ENCODE measurements at regions not wholly inside any gene's neighbourhood (a gene's known extent, or its start where the extent isn't known, plus 50 kb on each side); places are given as distances from the start of the nearest gene placed in this dataset.

- no CpG with 5 or more reads among the region's 1 CpG for WGBS (ENCODE audit: insufficient coverage)
- Histone ChIP-seq H3K36me3 (ENCODE audit: control insufficient read depth, insufficient read depth, low read length) (no peaks in the 10 kb centered on the region), H3K9me3 (ENCODE audit: control insufficient read depth, insufficient read depth, low read length) (no peaks in the 10 kb centered on the region), H3K4me1 (ENCODE audit: control insufficient read depth, insufficient read depth, low read length) (no peaks in the 10 kb centered on the region), H3K27ac (ENCODE audit: low read depth, low read length) (no peak overlapping the region), H3K4me3 (ENCODE audit: low read depth, low read length) (no peak overlapping the region), H3K27me3 (ENCODE audit: control insufficient read depth, insufficient read depth, low read length) (no peaks in the 10 kb centered on the region)
- no peak for DNase-seq (ENCODE audit: low read depth in 4 of 6, low spot score in 6 of 6)
These were observed 214.9 kb upstream of the ARHGAP24 start for GRCh38 chr4:85260064-85260463.

DNA sequence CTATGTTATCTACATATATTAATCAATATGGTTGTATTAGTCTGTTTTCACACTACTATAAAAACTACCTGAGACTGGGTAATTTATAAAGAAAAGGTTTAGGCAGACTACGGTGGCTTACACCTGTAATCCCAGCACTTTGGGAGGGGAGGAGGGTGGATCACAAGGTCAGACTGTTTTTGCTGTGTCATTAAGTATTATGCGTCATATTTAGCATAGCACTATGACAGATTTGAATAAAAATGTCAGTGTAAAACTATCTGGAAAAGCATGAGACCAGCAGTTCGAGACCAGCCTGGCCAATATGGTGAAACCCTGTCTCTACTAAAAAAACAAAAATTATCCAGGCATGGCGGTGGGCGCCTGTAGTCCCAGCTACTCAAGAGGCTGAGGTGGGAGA is 209.7 kb upstream of the ARHGAP24 start:
- Histone ChIP-seq H3K36me3 (ENCODE audit: control insufficient read depth, insufficient read depth, low read length) (no peaks in the 10 kb centered on the region), H3K27me3 (ENCODE audit: control insufficient read depth, insufficient read depth, low read length) (no peaks in the 10 kb centered on the region), H3K27ac (ENCODE audit: low read depth, low read length) (no peak overlapping the region), H3K4me3 (ENCODE audit: low read depth, low read length) (no peak overlapping the region), H3K4me1 (ENCODE audit: control insufficient read depth, insufficient read depth, low read length) (no peaks in the 10 kb centered on the region), H3K9me3 (ENCODE audit: control insufficient read depth, insufficient read depth, low read length) (no peaks in the 10 kb centered on the region)
- DNase-seq (ENCODE audit: low read depth in 4 of 6, low spot score in 6 of 6): no peak
- 100% methylated on average over 2 of the region's 5 CpGs for WGBS (ENCODE audit: insufficient coverage)

DNA sequence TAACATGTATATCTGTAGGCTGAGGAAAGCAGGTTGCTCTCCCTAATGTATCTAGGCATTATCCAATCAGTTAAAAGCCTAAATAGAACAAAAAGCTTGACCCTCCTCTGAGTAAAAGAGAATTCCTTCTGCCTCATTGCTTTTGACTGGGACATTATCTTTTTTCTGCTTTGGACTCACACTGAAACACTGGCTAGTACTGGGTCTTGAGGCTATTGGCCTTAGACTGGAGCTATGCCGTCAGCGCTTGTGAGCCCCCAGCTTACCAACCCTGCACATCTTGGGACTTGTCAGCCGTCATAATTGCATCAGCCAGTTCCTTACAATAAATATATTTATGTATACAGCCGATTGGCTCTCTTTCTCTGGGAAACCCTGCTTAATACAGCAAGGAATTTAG is 206.8 kb upstream of the ARHGAP24 start:
- Histone ChIP-seq H3K36me3 (ENCODE audit: control insufficient read depth, insufficient read depth, low read length) (no peaks in the 10 kb centered on the region), H3K9me3 (ENCODE audit: control insufficient read depth, insufficient read depth, low read length) (peaks cover 2% of the 10 kb centered on the region), H3K27me3 (ENCODE audit: control insufficient read depth, insufficient read depth, low read length) (no peaks in the 10 kb centered on the region), H3K27ac (ENCODE audit: low read depth, low read length) (no peak overlapping the region), H3K4me1 (ENCODE audit: control insufficient read depth, insufficient read depth, low read length) (no peaks in the 10 kb centered on the region), H3K4me3 (ENCODE audit: low read depth, low read length) (no peak overlapping the region)
- peak in 2 of 6 donors; percentile 3 to 6 for DNase-seq (ENCODE audit: low read depth in 4 of 6, low spot score in 6 of 6)
- no CpG with 5 or more reads among the region's 4 CpGs for WGBS (ENCODE audit: insufficient coverage)

GRCh38 chr4:85268961-85269360 is 206.0 kb upstream of the ARHGAP24 start:
- no peaks in the 10 kb centered on the region for H3K27me3 ChIP-seq (ENCODE audit: control insufficient read depth, insufficient read depth, low read length)
- 91% methylated on average over 2 of the region's 3 CpGs for WGBS (ENCODE audit: insufficient coverage)
- no peak overlapping the region for H3K27ac ChIP-seq (ENCODE audit: low read depth, low read length)
- H3K4me3 ChIP-seq (ENCODE audit: low read depth, low read length): no peak overlapping the region
- H3K36me3 ChIP-seq (ENCODE audit: control insufficient read depth, insufficient read depth, low read length): no peaks in the 10 kb centered on the region
- H3K9me3 ChIP-seq (ENCODE audit: control insufficient read depth, insufficient read depth, low read length): peaks cover 9% of the 10 kb centered on the region
- DNase-seq (ENCODE audit: low read depth in 4 of 6, low spot score in 6 of 6): peak in 1 of 6 donors; percentile 3
- no peaks in the 10 kb centered on the region for H3K4me1 ChIP-seq (ENCODE audit: control insufficient read depth, insufficient read depth, low read length)

GRCh38 chr4:85274955-85275354 is 200.0 kb upstream of the ARHGAP24 start:
- H3K9me3 ChIP-seq (ENCODE audit: control insufficient read depth, insufficient read depth, low read length): peaks cover 14% of the 10 kb centered on the region
- H3K4me3 ChIP-seq (ENCODE audit: low read depth, low read length): no peak overlapping the region
- H3K27me3 ChIP-seq (ENCODE audit: control insufficient read depth, insufficient read depth, low read length): no peaks in the 10 kb centered on the region
- H3K4me1 ChIP-seq (ENCODE audit: control insufficient read depth, insufficient read depth, low read length): no peaks in the 10 kb centered on the region
- H3K36me3 ChIP-seq (ENCODE audit: control insufficient read depth, insufficient read depth, low read length): no peaks in the 10 kb centered on the region
- no peak for DNase-seq (ENCODE audit: low read depth in 4 of 6, low spot score in 6 of 6)
- no peak overlapping the region for H3K27ac ChIP-seq (ENCODE audit: low read depth, low read length)
- no CpG with 5 or more reads among the region's 4 CpGs for WGBS (ENCODE audit: insufficient coverage)

- H3K27me3 ChIP-seq (ENCODE audit: control insufficient read depth, insufficient read depth, low read length): no peaks in the 10 kb centered on the region
- no peak overlapping the region for H3K27ac ChIP-seq (ENCODE audit: low read depth, low read length)
- DNase-seq (ENCODE audit: low read depth in 4 of 6, low spot score in 6 of 6): no peak
- H3K4me3 ChIP-seq (ENCODE audit: low read depth, low read length): no peak overlapping the region
- 94% methylated on average over 2 of the region's 2 CpGs for WGBS (ENCODE audit: insufficient coverage)
- H3K9me3 ChIP-seq (ENCODE audit: control insufficient read depth, insufficient read depth, low read length): no peaks in the 10 kb centered on the region
- no peaks in the 10 kb centered on the region for H3K4me1 ChIP-seq (ENCODE audit: control insufficient read depth, insufficient read depth, low read length)
- H3K36me3 ChIP-seq (ENCODE audit: control insufficient read depth, insufficient read depth, low read length): no peaks in the 10 kb centered on the region
These were observed 194.0 kb upstream of the ARHGAP24 start for GRCh38 chr4:85280963-85281362.

DNA sequence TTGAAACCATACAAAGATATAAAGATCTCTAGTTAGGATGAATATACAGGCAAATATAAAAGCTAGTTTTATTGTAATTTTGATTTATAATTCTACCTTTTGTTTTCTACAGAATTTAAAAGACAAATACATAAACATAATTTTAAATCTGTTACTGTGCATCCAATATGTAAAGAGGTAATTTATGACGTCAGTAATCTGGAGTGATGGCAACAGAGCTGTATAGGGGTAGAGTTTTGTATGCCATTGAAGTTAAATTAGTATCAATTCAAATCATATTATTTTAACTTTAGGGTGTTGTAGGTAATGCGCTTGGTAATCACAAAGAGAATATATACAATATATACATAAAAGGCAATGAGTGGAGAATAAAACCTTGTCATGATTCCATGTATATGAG is 183.7 kb upstream of the ARHGAP24 start:
- Histone ChIP-seq H3K9me3 (ENCODE audit: control insufficient read depth, insufficient read depth, low read length) (peaks cover 2% of the 10 kb centered on the region), H3K27me3 (ENCODE audit: control insufficient read depth, insufficient read depth, low read length) (no peaks in the 10 kb centered on the region), H3K4me3 (ENCODE audit: low read depth, low read length) (no peak overlapping the region), H3K4me1 (ENCODE audit: control insufficient read depth, insufficient read depth, low read length) (no peaks in the 10 kb centered on the region), H3K36me3 (ENCODE audit: control insufficient read depth, insufficient read depth, low read length) (no peaks in the 10 kb centered on the region), H3K27ac (ENCODE audit: low read depth, low read length) (no peak overlapping the region)
- no CpG with 5 or more reads among the region's 2 CpGs for WGBS (ENCODE audit: insufficient coverage)
- no peak for DNase-seq (ENCODE audit: low read depth in 4 of 6, low spot score in 6 of 6)

- Histone ChIP-seq H3K4me1 (ENCODE audit: control insufficient read depth, insufficient read depth, low read length) (no peaks in the 10 kb centered on the region), H3K36me3 (ENCODE audit: control insufficient read depth, insufficient read depth, low read length) (no peaks in the 10 kb centered on the region), H3K27ac (ENCODE audit: low read depth, low read length) (no peak overlapping the region), H3K9me3 (ENCODE audit: control insufficient read depth, insufficient read depth, low read length) (no peaks in the 10 kb centered on the region), H3K27me3 (ENCODE audit: control insufficient read depth, insufficient read depth, low read length) (no peaks in the 10 kb centered on the region), H3K4me3 (ENCODE audit: low read depth, low read length) (no peak overlapping the region)
- no CpG with 5 or more reads among the region's 2 CpGs for WGBS (ENCODE audit: insufficient coverage)
- DNase-seq (ENCODE audit: low read depth in 4 of 6, low spot score in 6 of 6): no peak
These were observed 176.9 kb upstream of the ARHGAP24 start for GRCh38 chr4:85298037-85298436.

- Histone ChIP-seq H3K4me1 (ENCODE audit: control insufficient read depth, insufficient read depth, low read length) (no peaks in the 10 kb centered on the region), H3K27me3 (ENCODE audit: control insufficient read depth, insufficient read depth, low read length) (no peaks in the 10 kb centered on the region), H3K36me3 (ENCODE audit: control insufficient read depth, insufficient read depth, low read length) (no peaks in the 10 kb centered on the region), H3K4me3 (ENCODE audit: low read depth, low read length) (no peak overlapping the region), H3K27ac (ENCODE audit: low read depth, low read length) (no peak overlapping the region), H3K9me3 (ENCODE audit: control insufficient read depth, insufficient read depth, low read length) (no peaks in the 10 kb centered on the region)
- DNase-seq (ENCODE audit: low read depth in 4 of 6, low spot score in 6 of 6): no peak
- 78% methylated on average over 3 of the region's 3 CpGs for WGBS (ENCODE audit: insufficient coverage)
These were observed 172.7 kb upstream of the ARHGAP24 start for GRCh38 chr4:85302193-85302736.

- H3K36me3 ChIP-seq (ENCODE audit: control insufficient read depth, insufficient read depth, low read length): no peaks in the 10 kb centered on the region
These were observed 172.2 kb upstream of the ARHGAP24 start for GRCh38 chr4:85302756-85303155.

More at GRCh38 chr4:85302756-85303155, 172.2 kb upstream of the ARHGAP24 start:
- H3K9me3 ChIP-seq (ENCODE audit: control insufficient read depth, insufficient read depth, low read length): no peaks in the 10 kb centered on the region
- DNase-seq (ENCODE audit: low read depth in 4 of 6, low spot score in 6 of 6): peak in 1 of 6 donors; percentile 3
- H3K27me3 ChIP-seq (ENCODE audit: control insufficient read depth, insufficient read depth, low read length): no peaks in the 10 kb centered on the region
- 61% methylated on average over 3 of the region's 4 CpGs for WGBS (ENCODE audit: insufficient coverage)
- H3K27ac ChIP-seq (ENCODE audit: low read depth, low read length): no peak overlapping the region
- H3K4me3 ChIP-seq (ENCODE audit: low read depth, low read length): no peak overlapping the region
- H3K4me1 ChIP-seq (ENCODE audit: control insufficient read depth, insufficient read depth, low read length): no peaks in the 10 kb centered on the region

Measured in spinal cord (tissue), 9 donors.